GM12872 (cell line): ENCODE measurements at regions not wholly inside any gene's neighbourhood (a gene's known extent, or its start where the extent isn't known, plus 50 kb on each side); places are given as distances from the start of the nearest gene placed in this dataset.

Experiments
- TF ChIP-seq, protein P1 (sequence below): IDR thresholded peaks from 3 replicates; pipeline ENCODE4 v1.5.1; 2011; ENCODE audit warnings: low read depth, mild to moderate bottlenecking, low read length, moderate library complexity; ENCODE audit not compliant: insufficient read depth

DNA sequence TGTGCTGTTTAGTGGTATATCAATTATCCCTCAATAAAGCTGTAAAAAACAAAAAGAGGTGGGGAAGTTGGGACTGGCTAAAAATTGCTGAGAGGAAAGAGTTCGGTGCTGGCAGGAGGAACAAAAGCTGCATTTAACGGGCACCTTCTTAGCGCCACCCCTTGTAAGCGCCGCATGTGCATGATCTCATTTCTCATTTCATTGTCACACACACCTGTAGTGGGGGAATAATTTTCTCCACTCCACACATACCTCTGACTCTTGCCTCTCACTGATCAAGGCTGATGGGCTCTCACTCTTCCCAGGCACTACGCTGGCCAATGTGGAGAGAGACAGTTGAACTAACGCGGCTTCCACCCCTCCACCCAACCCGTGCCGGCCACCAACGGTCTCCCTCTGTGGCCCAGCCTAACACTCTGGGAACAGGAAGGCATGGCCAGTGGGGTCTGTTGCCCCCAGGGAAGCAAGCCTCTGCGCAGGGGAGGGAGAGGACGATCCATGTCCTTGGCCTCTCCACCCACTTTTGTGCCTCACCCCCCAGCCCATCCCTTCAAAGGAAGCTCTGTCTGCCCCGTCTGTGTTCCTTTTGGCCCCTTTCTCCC is 186.7 kb upstream of the SYT13 start:
- TF ChIP-seq, protein P1, sequence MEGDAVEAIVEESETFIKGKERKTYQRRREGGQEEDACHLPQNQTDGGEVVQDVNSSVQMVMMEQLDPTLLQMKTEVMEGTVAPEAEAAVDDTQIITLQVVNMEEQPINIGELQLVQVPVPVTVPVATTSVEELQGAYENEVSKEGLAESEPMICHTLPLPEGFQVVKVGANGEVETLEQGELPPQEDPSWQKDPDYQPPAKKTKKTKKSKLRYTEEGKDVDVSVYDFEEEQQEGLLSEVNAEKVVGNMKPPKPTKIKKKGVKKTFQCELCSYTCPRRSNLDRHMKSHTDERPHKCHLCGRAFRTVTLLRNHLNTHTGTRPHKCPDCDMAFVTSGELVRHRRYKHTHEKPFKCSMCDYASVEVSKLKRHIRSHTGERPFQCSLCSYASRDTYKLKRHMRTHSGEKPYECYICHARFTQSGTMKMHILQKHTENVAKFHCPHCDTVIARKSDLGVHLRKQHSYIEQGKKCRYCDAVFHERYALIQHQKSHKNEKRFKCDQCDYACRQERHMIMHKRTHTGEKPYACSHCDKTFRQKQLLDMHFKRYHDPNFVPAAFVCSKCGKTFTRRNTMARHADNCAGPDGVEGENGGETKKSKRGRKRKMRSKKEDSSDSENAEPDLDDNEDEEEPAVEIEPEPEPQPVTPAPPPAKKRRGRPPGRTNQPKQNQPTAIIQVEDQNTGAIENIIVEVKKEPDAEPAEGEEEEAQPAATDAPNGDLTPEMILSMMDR: no peak

DNA sequence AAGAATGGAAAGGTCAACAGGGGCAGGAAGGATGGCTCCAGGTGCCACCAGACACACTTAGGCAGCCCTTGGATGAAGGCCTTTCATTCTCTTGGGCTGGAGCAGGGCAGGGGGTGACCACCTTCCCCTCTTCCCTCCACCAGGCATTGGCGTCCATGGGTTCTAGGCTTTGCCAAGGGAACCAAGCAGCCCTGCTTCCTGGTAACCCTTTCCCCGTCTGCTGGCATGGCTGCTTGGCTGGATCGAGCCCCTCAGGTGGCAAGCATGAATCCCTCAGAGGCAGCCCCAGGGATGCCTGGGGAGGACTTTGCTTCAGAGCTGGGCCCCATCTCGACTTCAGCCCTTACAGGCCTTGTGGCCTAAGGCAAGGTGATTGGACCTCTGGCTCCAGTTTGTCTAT is 185.1 kb upstream of the SYT13 start:
- TF ChIP-seq, protein P1: no peak

DNA sequence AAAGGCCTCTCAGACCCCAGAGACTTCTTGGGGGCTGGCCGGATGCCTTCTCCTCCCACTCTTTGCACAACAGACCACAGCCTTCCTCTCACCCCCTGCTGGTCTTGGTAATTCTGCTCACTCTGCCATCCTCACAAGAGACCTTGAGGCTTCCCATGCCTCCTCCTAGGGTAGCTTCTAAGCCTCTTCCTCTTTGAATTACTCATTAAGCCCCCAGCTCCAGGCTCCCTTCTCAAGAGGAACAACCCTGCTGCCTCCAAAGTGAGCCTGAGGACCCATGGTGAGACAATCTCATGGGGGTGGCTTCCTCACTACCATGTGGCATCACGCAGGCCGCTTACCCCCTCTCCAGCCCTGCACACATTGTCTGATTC is 184.6 kb upstream of the SYT13 start:
- TF ChIP-seq, protein P1: no peak

DNA sequence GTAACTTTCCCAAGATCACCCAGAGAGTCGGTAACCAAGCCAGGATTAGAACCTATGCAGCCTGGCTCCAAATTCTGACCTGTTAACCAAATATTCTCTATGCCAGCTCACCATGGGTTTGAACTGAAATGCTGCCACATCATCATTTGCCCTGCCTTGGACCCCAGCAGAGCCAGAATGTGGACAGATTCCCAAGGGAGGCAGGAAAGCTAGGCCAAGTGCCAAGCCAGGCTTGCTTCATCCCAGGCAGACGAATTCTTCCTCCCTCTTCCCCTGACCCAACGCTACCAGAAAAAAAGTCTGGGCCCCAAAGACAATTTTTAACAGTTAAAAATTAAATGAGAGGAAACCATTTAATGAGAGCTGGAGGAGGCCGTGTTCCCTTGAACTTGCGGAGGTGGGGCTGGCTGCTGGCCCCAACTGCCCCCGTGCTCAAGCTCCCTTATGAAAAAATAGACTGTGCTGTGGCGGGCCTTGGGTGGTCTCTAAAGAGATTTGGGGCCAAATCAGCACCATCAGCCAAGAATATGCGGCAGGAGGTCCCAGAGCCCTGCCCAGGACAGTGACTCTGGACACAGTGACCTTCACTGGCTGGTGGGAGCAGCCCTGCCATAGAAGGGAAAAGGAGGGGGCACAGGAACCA is 184.1 kb upstream of the SYT13 start:
- TF ChIP-seq, protein P1: no peak

DNA sequence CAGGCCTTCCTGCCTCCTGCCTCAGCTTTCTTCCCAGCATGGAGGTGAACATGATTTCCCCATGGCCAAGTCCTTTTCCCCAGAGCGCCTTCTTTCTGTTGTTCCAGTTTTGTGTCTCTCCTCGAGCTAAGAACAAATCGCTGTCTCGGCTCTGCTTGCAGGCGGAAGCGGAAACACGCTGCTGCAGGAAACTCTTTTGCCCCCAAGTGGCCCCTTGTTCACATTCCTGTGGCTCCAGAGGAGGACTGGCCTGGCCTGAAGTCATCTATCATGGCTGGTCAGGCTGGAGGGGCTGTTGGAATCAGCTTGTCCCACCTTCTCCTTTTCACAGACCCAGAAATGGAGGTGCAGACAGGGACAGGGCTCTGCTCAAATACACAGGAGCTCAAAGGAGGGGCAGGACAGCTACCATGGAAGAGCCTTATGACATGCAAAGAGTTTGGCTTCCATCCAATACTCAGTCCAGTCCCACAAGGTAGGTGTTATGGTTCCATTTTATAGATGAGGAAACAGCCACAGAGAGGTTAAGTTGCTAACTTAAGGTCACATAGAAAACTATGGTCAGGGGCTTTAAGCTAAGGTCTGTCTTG is 182.2 kb upstream of the SYT13 start:
- TF ChIP-seq, protein P1: no peak

DNA sequence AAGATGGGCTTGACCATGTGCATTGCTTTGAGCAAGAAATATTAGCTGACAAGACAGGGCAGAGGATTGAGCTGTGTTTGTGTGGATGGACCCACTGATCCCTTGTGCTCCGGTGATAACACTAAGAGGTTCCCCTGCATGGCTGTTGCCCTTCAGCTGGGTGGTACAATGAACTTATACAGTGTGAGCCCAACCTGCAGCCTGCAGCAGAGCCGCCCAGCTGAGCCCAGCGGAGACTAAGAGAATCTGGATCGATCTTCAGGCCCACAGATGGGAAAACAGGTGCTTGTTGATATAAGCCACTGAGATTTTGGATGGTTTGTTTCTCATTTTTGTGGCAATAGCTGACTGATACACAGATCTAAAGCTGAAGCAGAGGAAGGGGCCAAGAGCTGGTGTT is 177.4 kb upstream of the SYT13 start:
- TF ChIP-seq, protein P1: no peak

DNA sequence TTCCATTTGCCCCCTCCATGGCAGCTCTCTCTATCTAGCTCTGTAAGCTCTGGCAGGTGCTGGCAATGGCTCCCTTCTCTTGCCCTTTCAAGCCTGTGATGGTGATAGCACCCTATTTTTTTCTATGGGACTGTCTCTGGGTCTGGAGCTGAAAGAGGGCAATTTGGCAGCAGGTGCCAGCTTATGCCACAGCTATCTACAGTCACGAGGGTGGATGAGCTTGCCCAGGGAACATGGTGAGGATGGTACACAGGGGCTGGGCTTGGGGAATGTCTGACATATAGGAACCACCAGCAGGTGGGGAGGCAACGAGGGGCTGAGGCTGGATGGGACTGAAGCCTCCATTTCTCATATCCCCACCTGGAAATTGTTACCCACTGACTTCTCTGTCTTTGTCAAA is 175.4 kb upstream of the SYT13 start:
- TF ChIP-seq, protein P1: no peak
